Astrocyte (in vitro differentiated cells and primary cell): ENCODE measurements at regions not wholly inside any gene's neighbourhood (a gene's known extent, or its start where the extent isn't known, plus 50 kb on each side); places are given as distances from the start of the nearest gene placed in this dataset.

Experiments
- CTCF ChIP-seq: IDR thresholded peaks from 2 replicates; pipeline ENCODE4 v1.5.1; 2011; ENCODE audit warnings: low read depth, mild to moderate bottlenecking, inconsistent platforms, low read length, moderate library complexity; ENCODE audit not compliant: insufficient read depth
- EZH2 ChIP-seq: IDR thresholded peaks from 2 replicates; pipeline ENCODE4 v1.6.1; 2012; ENCODE audit warnings: mild to moderate bottlenecking, low read length, inconsistent platforms; ENCODE audit not compliant: insufficient read depth

GRCh38 chr17:77618731-77619130 is 339.8 kb upstream of the TNRC6C start:
- TF ChIP-seq CTCF = no peak
- no peak for TF ChIP-seq EZH2
